ENCODE measurements at regions not wholly inside any gene's neighbourhood (a gene's known extent, or its start where the extent isn't known, plus 50 kb on each side); places are given as distances from the start of the nearest gene placed in this dataset.

- no TSS peak for BruUV-seq (replicated peaks)
- ChIA-PET POLR2A (ENCODE audit: low non-redundant PET) (no interaction called here), CTCF (no interaction called here)
- Histone ChIP-seq H3K4me1 (ENCODE audit: insufficient read depth, low read length, poor library complexity, severe bottlenecking) (peaks cover 23% of the 10 kb centered on the region), H3K36me3 (ENCODE audit: insufficient read depth, low read length, poor library complexity, severe bottlenecking) (no peaks in the 10 kb centered on the region), H3K4me3 (ENCODE audit: low read depth, low read length, poor library complexity, severe bottlenecking) (no peak overlapping the region), H3K27me3 (replicated peaks; ENCODE audit: insufficient read depth, low read depth, low read length, poor library complexity) (no peaks in the 10 kb centered on the region), H3K27ac (ENCODE audit: low read depth, low read length, poor library complexity, severe bottlenecking) (no peak overlapping the region), H3K9me3 (ENCODE audit: low read depth, low read length, poor library complexity, severe bottlenecking) (no peaks in the 10 kb centered on the region)
- intact Hi-C loops (cut with micrococcal nuclease; ENCODE audit: unreplicated experiment) = no loop called here
- DNase-seq (ENCODE audit: low spot score) = no peak
- TF ChIP-seq, protein P1, sequence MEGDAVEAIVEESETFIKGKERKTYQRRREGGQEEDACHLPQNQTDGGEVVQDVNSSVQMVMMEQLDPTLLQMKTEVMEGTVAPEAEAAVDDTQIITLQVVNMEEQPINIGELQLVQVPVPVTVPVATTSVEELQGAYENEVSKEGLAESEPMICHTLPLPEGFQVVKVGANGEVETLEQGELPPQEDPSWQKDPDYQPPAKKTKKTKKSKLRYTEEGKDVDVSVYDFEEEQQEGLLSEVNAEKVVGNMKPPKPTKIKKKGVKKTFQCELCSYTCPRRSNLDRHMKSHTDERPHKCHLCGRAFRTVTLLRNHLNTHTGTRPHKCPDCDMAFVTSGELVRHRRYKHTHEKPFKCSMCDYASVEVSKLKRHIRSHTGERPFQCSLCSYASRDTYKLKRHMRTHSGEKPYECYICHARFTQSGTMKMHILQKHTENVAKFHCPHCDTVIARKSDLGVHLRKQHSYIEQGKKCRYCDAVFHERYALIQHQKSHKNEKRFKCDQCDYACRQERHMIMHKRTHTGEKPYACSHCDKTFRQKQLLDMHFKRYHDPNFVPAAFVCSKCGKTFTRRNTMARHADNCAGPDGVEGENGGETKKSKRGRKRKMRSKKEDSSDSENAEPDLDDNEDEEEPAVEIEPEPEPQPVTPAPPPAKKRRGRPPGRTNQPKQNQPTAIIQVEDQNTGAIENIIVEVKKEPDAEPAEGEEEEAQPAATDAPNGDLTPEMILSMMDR (conservative IDR thresholded peaks at IDR 0.05; ENCODE audit: low read depth, low read length) = no peak
- TF ChIP-seq EZH2 (IDR thresholded peaks at IDR 0.05; ENCODE audit: borderline replicate concordance, low read depth, low read length, poor library complexity, severe bottlenecking) = no peak
Measured at GRCh38 chr1:30814292-30814691, 56.7 kb upstream of the LAPTM5 start.

GRCh38 chr1:30812076-30812475 lies 54.5 kb upstream of the LAPTM5 start:
- CTCF ChIA-PET = no interaction called here

GRCh38 chr1:30811187-30811586 lies 53.6 kb upstream of the LAPTM5 start:
- no peaks in the 10 kb centered on the region for H3K9me3 ChIP-seq (ENCODE audit: low read depth, low read length, poor library complexity, severe bottlenecking)
- no peak for TF ChIP-seq EZH2 (IDR thresholded peaks at IDR 0.05; ENCODE audit: borderline replicate concordance, low read depth, low read length, poor library complexity, severe bottlenecking)
- TF ChIP-seq, protein P1 (conservative IDR thresholded peaks at IDR 0.05; ENCODE audit: low read depth, low read length) = no peak
- DNase-seq (ENCODE audit: low spot score) = no peak
- ChIA-PET POLR2A (ENCODE audit: low non-redundant PET) (interaction anchor here (0.7 kb wide), 1 partner anchor 213 kb away, joined by 3 read pairs; no protein-coding TSS in a partner anchor), CTCF (no interaction called here)
- BruUV-seq (replicated peaks) = no TSS peak
- peaks cover 38% of the 10 kb centered on the region for H3K4me1 ChIP-seq (ENCODE audit: insufficient read depth, low read length, poor library complexity, severe bottlenecking)
- H3K36me3 ChIP-seq (ENCODE audit: insufficient read depth, low read length, poor library complexity, severe bottlenecking) = no peaks in the 10 kb centered on the region
- intact Hi-C loops (cut with micrococcal nuclease; ENCODE audit: unreplicated experiment) = no loop called here
- H3K27ac ChIP-seq (ENCODE audit: low read depth, low read length, poor library complexity, severe bottlenecking) = no peak overlapping the region
- peaks cover 7% of the 10 kb centered on the region for H3K27me3 ChIP-seq (replicated peaks; ENCODE audit: insufficient read depth, low read depth, low read length, poor library complexity)
- H3K4me3 ChIP-seq (ENCODE audit: low read depth, low read length, poor library complexity, severe bottlenecking) = no peak overlapping the region

More at GRCh38 chr1:30812076-30812475, 54.5 kb upstream of the LAPTM5 start:
- TF ChIP-seq, protein P1 (conservative IDR thresholded peaks at IDR 0.05; ENCODE audit: low read depth, low read length) = no peak
- no peak for TF ChIP-seq EZH2 (IDR thresholded peaks at IDR 0.05; ENCODE audit: borderline replicate concordance, low read depth, low read length, poor library complexity, severe bottlenecking)
- Histone ChIP-seq H3K4me3 (ENCODE audit: low read depth, low read length, poor library complexity, severe bottlenecking) (no peak overlapping the region), H3K4me1 (ENCODE audit: insufficient read depth, low read length, poor library complexity, severe bottlenecking) (peaks cover 43% of the 10 kb centered on the region), H3K9me3 (ENCODE audit: low read depth, low read length, poor library complexity, severe bottlenecking) (no peaks in the 10 kb centered on the region), H3K36me3 (ENCODE audit: insufficient read depth, low read length, poor library complexity, severe bottlenecking) (no peaks in the 10 kb centered on the region), H3K27me3 (replicated peaks; ENCODE audit: insufficient read depth, low read depth, low read length, poor library complexity) (no peaks in the 10 kb centered on the region), H3K27ac (ENCODE audit: low read depth, low read length, poor library complexity, severe bottlenecking) (no peak overlapping the region)
- POLR2A ChIA-PET (ENCODE audit: low non-redundant PET) = interaction anchor here (0.7 kb wide), 1 partner anchor 213 kb away, joined by 3 read pairs; no protein-coding TSS in a partner anchor
- DNase-seq (ENCODE audit: low spot score) = no peak
- no TSS peak for BruUV-seq (replicated peaks)
- intact Hi-C loops (cut with micrococcal nuclease; ENCODE audit: unreplicated experiment) = no loop called here
